IMR-90 (cell line): ENCODE measurements at regions not wholly inside any gene's neighbourhood (a gene's known extent, or its start where the extent isn't known, plus 50 kb on each side); places are given as distances from the start of the nearest gene placed in this dataset.
"Not testable (repeated sequence)": the region's sequence is repeated elsewhere in the genome, so short reads cannot be mapped to it uniquely, and the experiment has no call there.

Experiments used
- ATAC-seq: fragments of 200-7000 bp; cut with Tn5 transposase; 2 replicates; pipeline ENCODE4 v1.9.1; 2020; ENCODE audit warnings: low read depth, mild to moderate bottlenecking, moderate library complexity
- BruUV-seq: library from RNA; stranded (reverse); fragments of 400-500 nt; replicated peaks from 2 replicates; lab custom pipeline; 2021; lab: Mats Ljungman, UMichigan
- CTCF ChIA-PET: fragments of 300-600 bp; formaldehyde crosslinking; extraction: SDS; loops from one replicate; lab custom pipeline; 2021; ENCODE audit warnings: antibody characterized with exemption; lab: Yijun Ruan, JAX
- POLR2A ChIA-PET: fragments of 300-600 bp; sonication (Branson Sonifier 250); formaldehyde crosslinking; loops from one replicate; lab custom pipeline; 2022; ENCODE audit warnings: antibody characterized with exemption; ENCODE audit not compliant: unreplicated experiment; lab: Charles Lee
- DNase-seq: peaks from one replicate; pipeline ENCODE4 v3.0.0; 2013
- H2AFZ ChIP-seq: replicated peaks from 2 replicates; pipeline ENCODE3; 2013; ENCODE audit warnings: low read length, mild to moderate bottlenecking; ENCODE audit not compliant: poor library complexity
- H2AK5ac ChIP-seq: 2 replicates; pipeline ENCODE4 v1.6.1; 2013; ENCODE audit warnings: low read depth, low read length, inconsistent platforms
- H2AK9ac ChIP-seq: replicated peaks from 2 replicates; pipeline ENCODE3; 2013; ENCODE audit warnings: mild to moderate bottlenecking, low read depth, low read length, moderate library complexity; ENCODE audit not compliant: poor library complexity
- H2BK120ac ChIP-seq: 2 replicates; pipeline ENCODE4 v1.6.1; 2013; ENCODE audit warnings: low read depth, low read length, inconsistent platforms
- H2BK15ac ChIP-seq: 3 replicates; pipeline ENCODE4 v1.6.1; 2013; ENCODE audit warnings: low read depth, low read length, inconsistent platforms
- H2BK20ac ChIP-seq: 2 replicates; pipeline ENCODE4 v1.6.1; 2013; ENCODE audit warnings: low read depth, mild to moderate bottlenecking, inconsistent platforms, low read length, moderate library complexity
- H2BK5ac ChIP-seq: 2 replicates; pipeline ENCODE4 v1.6.1; 2013; ENCODE audit warnings: mild to moderate bottlenecking, low read depth, low read length, inconsistent platforms; ENCODE audit not compliant: poor library complexity, severe bottlenecking
- H3K14ac ChIP-seq: replicated peaks from 2 replicates; pipeline ENCODE4 v1.6.1; 2013; ENCODE audit warnings: low read depth, low read length, inconsistent platforms
- H3K18ac ChIP-seq: 2 replicates; pipeline ENCODE4 v1.6.1; 2013; ENCODE audit warnings: low read depth, low read length, control low read depth
- H3K23ac ChIP-seq: 2 replicates; pipeline ENCODE4 v1.6.1; 2013; ENCODE audit warnings: low read depth, low read length, inconsistent platforms
- H3K27ac ChIP-seq: 2 replicates; pipeline ENCODE4 v1.5.1; 2013; ENCODE audit warnings: mild to moderate bottlenecking, control low read depth, low read length; ENCODE audit not compliant: insufficient read depth
- H3K27me3 ChIP-seq: 2 replicates; pipeline ENCODE4 v1.6.1; 2013; ENCODE audit warnings: low read length; ENCODE audit not compliant: control insufficient read depth, insufficient read depth
- H3K36me3 ChIP-seq: 2 replicates; pipeline ENCODE4 v1.6.1; 2013; ENCODE audit warnings: low read length, mixed read lengths; ENCODE audit not compliant: control insufficient read depth, insufficient read depth
- H3K4ac ChIP-seq: 2 replicates; pipeline ENCODE4 v1.6.1; 2013; ENCODE audit warnings: low read depth, low read length, inconsistent platforms
- H3K4me1 ChIP-seq: 2 replicates; pipeline ENCODE4 v1.6.1; 2013; ENCODE audit warnings: low read length, mixed read lengths; ENCODE audit not compliant: control insufficient read depth, insufficient read depth
- H3K4me2 ChIP-seq: 2 replicates; pipeline ENCODE4 v1.6.1; 2013; ENCODE audit warnings: low read depth, mild to moderate bottlenecking, control low read depth, low read length, moderate library complexity
- H3K4me3 ChIP-seq: 2 replicates; pipeline ENCODE4 v1.5.1; 2013; ENCODE audit warnings: low read depth, mild to moderate bottlenecking, control low read depth, low read length, moderate library complexity; ENCODE audit not compliant: insufficient read depth
- H3K56ac ChIP-seq: 2 replicates; pipeline ENCODE4 v1.6.1; 2013; ENCODE audit warnings: low read length, inconsistent platforms; ENCODE audit not compliant: insufficient read depth; ENCODE audit errors: extremely low read depth
- H3K79me1 ChIP-seq, 2 experiments: 2 replicates each; pipeline ENCODE4 v1.6.1; 2013; ENCODE audit warnings: low read length in 2 of 2, inconsistent platforms in 1 of 2, low read depth in 1 of 2
- H3K9ac ChIP-seq: 2 replicates; pipeline ENCODE4 v1.6.1; 2013; ENCODE audit warnings: low read depth, low read length, control low read depth
- H3K9me1 ChIP-seq: 2 replicates; pipeline ENCODE4 v1.6.1; 2013; ENCODE audit warnings: low read length, inconsistent platforms; ENCODE audit not compliant: insufficient read depth
- H3K9me3 ChIP-seq: 2 replicates; pipeline ENCODE4 v1.6.1; 2013; ENCODE audit warnings: low read length; ENCODE audit not compliant: control insufficient read depth, insufficient read depth
- H4K20me1 ChIP-seq: 2 replicates; pipeline ENCODE4 v1.6.1; 2013; ENCODE audit warnings: low read length, inconsistent platforms; ENCODE audit not compliant: insufficient read depth
- H4K5ac ChIP-seq: 2 replicates; pipeline ENCODE4 v1.6.1; 2013; ENCODE audit warnings: mild to moderate bottlenecking, low read depth, low read length, control low read depth
- H4K8ac ChIP-seq, 2 experiments: 2 replicates each; pipeline ENCODE4 v1.6.1; 2013; ENCODE audit warnings: low read depth in 2 of 2, low read length in 2 of 2, control low read depth in 1 of 2, inconsistent platforms in 1 of 2
- H4K91ac ChIP-seq: 2 replicates; pipeline ENCODE4 v1.6.1; 2013; ENCODE audit warnings: low read depth, low read length, inconsistent platforms; ENCODE audit not compliant: insufficient read depth
- BHLHE40 ChIP-seq: fragments of 150-350 bp; IDR thresholded peaks from 2 replicates; pipeline ENCODE4 v1.6.1; 2016; ENCODE audit warnings: mild to moderate bottlenecking, low read depth, low read length
- CEBPB ChIP-seq: IDR thresholded peaks from 2 replicates; pipeline ENCODE4 v1.6.1; 2012; ENCODE audit warnings: low read depth, low read length, improper control_type of control experiment
- CHD1 ChIP-seq: IDR thresholded peaks from 2 replicates; pipeline ENCODE4 v1.6.1; 2012; ENCODE audit warnings: low read depth, low read length, improper control_type of control experiment
- FOS ChIP-seq: fragments of 150-350 bp; IDR thresholded peaks from 2 replicates; pipeline ENCODE4 v1.6.1; 2016; ENCODE audit warnings: low read depth, low read length
- SMC3 ChIP-seq: fragments of 150-350 bp; IDR thresholded peaks from 2 replicates; pipeline ENCODE4 v1.6.1; 2016; ENCODE audit warnings: low read depth, mild to moderate bottlenecking, antibody characterized with exemption, low read length, moderate library complexity
- WGBS, 2 experiments: methylation state at CpG; one replicate each; pipeline versions ENCODE4 v1.1.5 to v1.1.7; 2013; ENCODE audit warnings: missing lambda C conversion rate in 2 of 2; ENCODE audit not compliant: insufficient read length in 1 of 2; ENCODE audit errors: extremely low coverage in 2 of 2; 5-methylcytosine and 5-hydroxymethylcytosine counted together
- dilution Hi-C: fragments of 300-500 bp; cut with HindIII; formaldehyde crosslinking; loops from one replicate; pipeline ENCODE4 v1.14.3; 2018; ENCODE audit warnings: low sequenced_read_pairs; ENCODE audit not compliant: unreplicated experiment
- in situ Hi-C: fragments of 300-500 bp; cut with MboI; formaldehyde crosslinking; loops from 3 replicates; pipeline ENCODE4 v1.14.3; 2019; ENCODE audit warnings: low sequenced_read_pairs, inconsistent platforms, mixed read lengths
- intact Hi-C: fragments of 100-400 bp; cut with micrococcal nuclease; formaldehyde crosslinking; loops from 2 replicates; pipeline ENCODE4 v1.10.0; 2022

GRCh38 chr13:74243637-74244526, 109.7 kb upstream of the KLF12 start:
- H3K9me1 ChIP-seq: 0 out of 2 replicates have a peak, but pooled peaks cover 3% of the 10 kb centered on the region
- no peak overlapping the region for H3K9ac ChIP-seq
- ChIA-PET CTCF (no interaction called here), POLR2A (no interaction called here)
- peak overlapping the region; percentile 36; the same call in 1 of the 2 replicates for H3K56ac ChIP-seq
- no peak overlapping the region for H3K27ac ChIP-seq
- no TSS peak for BruUV-seq
- peak overlapping the region; percentile 85; the same call in 2 of the 3 replicates for H2BK15ac ChIP-seq
- peak overlapping the region; percentile 88 for H3K14ac ChIP-seq
- no CpG with 5 or more reads among the region's 5 CpGs for WGBS, 2 experiments
- no peak overlapping the region for H3K4me3 ChIP-seq
- DNase-seq (peak; percentile 76), ATAC-seq (peak; percentile 59; the same call in 1 of the 2 replicates)
- peak overlapping the region; percentile 80 for H3K23ac ChIP-seq
- in situ Hi-C loops (no loop called here), dilution Hi-C loops (no loop called here), intact Hi-C loops (no loop called here)
- peak overlapping the region; percentile 97 for H2BK20ac ChIP-seq
- peak overlapping the region; percentile 98; the same call in 1 of the 2 replicates for H3K18ac ChIP-seq
- H3K4me1 ChIP-seq: peaks cover 5% of the 10 kb centered on the region
- H3K27me3 ChIP-seq: no peaks in the 10 kb centered on the region
- peak overlapping the region; percentile 94 for H2BK120ac ChIP-seq
- H4K91ac ChIP-seq: peak overlapping the region; percentile 75
- H4K20me1 ChIP-seq: no peaks in the 10 kb centered on the region
- no peak for TF ChIP-seq SMC3
- TF ChIP-seq CEBPB: peak; percentile 40; the same call in 1 of the 2 replicates
- no peak for TF ChIP-seq CHD1
- TF ChIP-seq FOS: no peak
- TF ChIP-seq BHLHE40: no peak
- no peak overlapping the region for H2AFZ ChIP-seq
- H2AK9ac ChIP-seq: no peak overlapping the region
- H3K79me1 ChIP-seq: no peaks in the 10 kb centered on the region
- H3K36me3 ChIP-seq: no peaks in the 10 kb centered on the region
- H2BK5ac ChIP-seq: peak overlapping the region; percentile 95
- H3K9me3 ChIP-seq: peaks cover 6% of the 10 kb centered on the region; the same call in 1 of the 2 replicates
- H4K8ac ChIP-seq: peak overlapping the region; percentile 66 to 79
- peak overlapping the region; percentile 93 for H3K4ac ChIP-seq
- peak overlapping the region; percentile 84; the same call in 1 of the 2 replicates for H4K5ac ChIP-seq
- peak overlapping the region; percentile 67; the same call in 1 of the 2 replicates for H2AK5ac ChIP-seq
- H3K4me2 ChIP-seq: peak overlapping the region; percentile 73; the same call in 1 of the 2 replicates

- H2AK9ac ChIP-seq, H3K9me1 ChIP-seq, BruUV-seq, H4K91ac ChIP-seq, H3K4me1 ChIP-seq, dilution Hi-C loops, H3K79me1 ChIP-seq, H2BK20ac ChIP-seq, H2AK5ac ChIP-seq, H2BK15ac ChIP-seq, H3K36me3 ChIP-seq, H3K4me3 ChIP-seq, H2AFZ ChIP-seq, H2BK5ac ChIP-seq, H3K27me3 ChIP-seq, ATAC-seq, in situ Hi-C loops, H3K9me3 ChIP-seq, H3K23ac ChIP-seq, H3K14ac ChIP-seq, POLR2A ChIA-PET, intact Hi-C loops, H2BK120ac ChIP-seq, H4K20me1 ChIP-seq, H3K27ac ChIP-seq, H4K8ac ChIP-seq, H3K9ac ChIP-seq, H3K4ac ChIP-seq, CTCF ChIA-PET, H4K5ac ChIP-seq, DNase-seq, H3K18ac ChIP-seq, H3K56ac ChIP-seq, H3K4me2 ChIP-seq: not testable (repeated sequence)
- no CpG with 5 or more reads among the region's 19 CpGs for WGBS, 2 experiments
These were observed 107.1 kb upstream of the KLF12 start for GRCh38 chr13:74241343-74241742.
